H9 (cell line): ENCODE measurements at regions not wholly inside any gene's neighbourhood (a gene's known extent, or its start where the extent isn't known, plus 50 kb on each side); places are given as distances from the start of the nearest gene placed in this dataset.

ENCODE experiments used
- DNase-seq: peaks from one replicate; pipeline ENCODE4 v3.0.0-alpha.2; 2017
- H2AFZ ChIP-seq: one replicate; pipeline ENCODE4 v1.6.1; 2013; ENCODE audit warnings: mild to moderate bottlenecking, low read length, control low read depth, moderate library complexity
- H2AK5ac ChIP-seq: 2 replicates; pipeline ENCODE4 v1.6.1; 2013; ENCODE audit warnings: low read length, control low read depth, mixed read lengths; ENCODE audit not compliant: insufficient read length
- H2BK120ac ChIP-seq: one replicate; pipeline ENCODE4 v1.6.1; 2013; ENCODE audit warnings: low read depth, mild to moderate bottlenecking, low read length, control low read depth, inconsistent platforms; ENCODE audit not compliant: poor library complexity, severe bottlenecking
- H2BK12ac ChIP-seq: 2 replicates; pipeline ENCODE4 v1.6.1; 2013; ENCODE audit warnings: low read length, control low read depth, mixed read lengths, low read depth; ENCODE audit not compliant: insufficient read length
- H2BK15ac ChIP-seq: 2 replicates; pipeline ENCODE4 v1.6.1; 2013; ENCODE audit warnings: low read depth, low read length, control low read depth
- H2BK20ac ChIP-seq: one replicate; pipeline ENCODE4 v1.6.1; 2013; ENCODE audit warnings: low read depth, mild to moderate bottlenecking, low read length, control low read depth, inconsistent platforms; ENCODE audit not compliant: poor library complexity, severe bottlenecking
- H2BK5ac ChIP-seq: 2 replicates; pipeline ENCODE4 v1.6.1; 2013; ENCODE audit warnings: low read length, control low read depth, mixed read lengths; ENCODE audit not compliant: insufficient read length
- H3K14ac ChIP-seq: 2 replicates; pipeline ENCODE4 v1.6.1; 2013; ENCODE audit warnings: low read length, control low read depth; ENCODE audit not compliant: insufficient read depth
- H3K18ac ChIP-seq: 2 replicates; pipeline ENCODE4 v1.6.1; 2013; ENCODE audit warnings: low read depth, mild to moderate bottlenecking, mixed read lengths, low read length, control low read depth; ENCODE audit not compliant: insufficient read length
- H3K23ac ChIP-seq: 2 replicates; pipeline ENCODE4 v1.6.1; 2013; ENCODE audit warnings: low read length, control low read depth, mixed read lengths, low read depth; ENCODE audit not compliant: insufficient read length
- H3K23me2 ChIP-seq: 2 replicates; pipeline ENCODE4 v1.6.1; 2013; ENCODE audit warnings: low read depth, mild to moderate bottlenecking, mixed read lengths, low read length, control low read depth; ENCODE audit not compliant: insufficient read length, poor library complexity, severe bottlenecking
- H3K27ac ChIP-seq: 2 replicates; pipeline ENCODE4 v1.5.1; 2013; ENCODE audit warnings: low read length, control low read depth, mixed read lengths, low read depth; ENCODE audit not compliant: insufficient read length
- H3K27me3 ChIP-seq: 2 replicates; pipeline ENCODE4 v1.6.1; 2013; ENCODE audit warnings: low read length, control low read depth, inconsistent platforms; ENCODE audit not compliant: insufficient read depth
- H3K4ac ChIP-seq: 2 replicates; pipeline ENCODE4 v1.6.1; 2013; ENCODE audit warnings: low read depth, mild to moderate bottlenecking, control low read depth, inconsistent platforms, low read length, moderate library complexity
- H3K4me1 ChIP-seq: 2 replicates; pipeline ENCODE4 v1.6.1; 2013; ENCODE audit warnings: low read length, control low read depth, inconsistent platforms; ENCODE audit not compliant: insufficient read depth
- H3K4me2 ChIP-seq: 2 replicates; pipeline ENCODE4 v1.6.1; 2013; ENCODE audit warnings: low read length, control low read depth, mixed read lengths; ENCODE audit not compliant: insufficient read length, insufficient read depth
- H3K56ac ChIP-seq: 2 replicates; pipeline ENCODE4 v1.6.1; 2013; ENCODE audit warnings: low read depth, mild to moderate bottlenecking, mixed read lengths, low read length, control low read depth; ENCODE audit not compliant: insufficient read length
- H3K79me1 ChIP-seq: 2 replicates; pipeline ENCODE4 v1.6.1; 2013; ENCODE audit warnings: low read depth, mild to moderate bottlenecking, moderate library complexity, low read length, control low read depth, inconsistent platforms; ENCODE audit not compliant: insufficient read depth, poor library complexity, severe bottlenecking
- H3K79me2 ChIP-seq: 2 replicates; pipeline ENCODE4 v1.6.1; 2013; ENCODE audit warnings: low read length, control low read depth, inconsistent platforms; ENCODE audit not compliant: insufficient read depth
- H3K9ac ChIP-seq: 2 replicates; pipeline ENCODE4 v1.6.1; 2013; ENCODE audit warnings: low read length, control low read depth, mixed read lengths; ENCODE audit not compliant: insufficient read length; ENCODE audit errors: extremely low read depth
- H3K9me3 ChIP-seq: one replicate; pipeline ENCODE4 v1.6.1; 2013; ENCODE audit warnings: low read depth, low read length, inconsistent platforms; ENCODE audit not compliant: control insufficient read depth
- H3T11ph ChIP-seq: one replicate; pipeline ENCODE4 v1.6.1; 2013; ENCODE audit warnings: mild to moderate bottlenecking, low read length, control low read depth, inconsistent platforms
- H4K20me1 ChIP-seq: one replicate; pipeline ENCODE4 v1.6.1; 2013; ENCODE audit not compliant: control insufficient read depth, insufficient read length, insufficient read depth
- H4K5ac ChIP-seq: 2 replicates; pipeline ENCODE4 v1.6.1; 2013; ENCODE audit warnings: low read depth, mild to moderate bottlenecking, mixed read lengths, low read length, control low read depth; ENCODE audit not compliant: insufficient read length
- H4K8ac ChIP-seq: replicated peaks from 2 replicates; pipeline ENCODE4 v1.6.1; 2013; ENCODE audit warnings: low read length, control low read depth, mixed read lengths, low read depth; ENCODE audit not compliant: insufficient read length
- H4K91ac ChIP-seq: 2 replicates; pipeline ENCODE4 v1.6.1; 2013; ENCODE audit warnings: low read depth, mild to moderate bottlenecking, moderate library complexity, mixed read lengths, low read length, control low read depth; ENCODE audit not compliant: insufficient read length
- H3K27ac Mint-ChIP-seq, 3 experiments: 2 replicates in 2 of 3; 3 replicates in 1 of 3; pipeline ENCODE4 v1.8.0; 2020 to 2021; ENCODE audit warnings: mixed read lengths in 3 of 3, mild to moderate bottlenecking in 1 of 3, moderate library complexity in 1 of 3
- H3K27me3 Mint-ChIP-seq: 2 replicates; pipeline ENCODE4 v1.8.0; 2021; ENCODE audit warnings: low read depth, mild to moderate bottlenecking, moderate library complexity, mixed read lengths
- H3K36me3 Mint-ChIP-seq, 3 experiments: 2 replicates in 2 of 3; 3 replicates in 1 of 3; pipeline ENCODE4 v1.8.0; 2020 to 2021; ENCODE audit warnings: low read depth in 3 of 3, mixed read lengths in 3 of 3; ENCODE audit not compliant: insufficient read depth in 1 of 3
- H3K4me1 Mint-ChIP-seq, 2 experiments: 2 replicates each; pipeline ENCODE4 v1.8.0; 2020; ENCODE audit warnings: mixed read lengths in 2 of 2
- H3K4me3 Mint-ChIP-seq, 2 experiments: 2 replicates in 1 of 2; 3 replicates in 1 of 2; pipeline ENCODE4 v1.8.0; 2020 to 2021; ENCODE audit warnings: mild to moderate bottlenecking in 2 of 2, mixed read lengths in 2 of 2, moderate library complexity in 1 of 2
- H3K9me3 Mint-ChIP-seq, 2 experiments: 2 replicates in 1 of 2; 3 replicates in 1 of 2; pipeline ENCODE4 v1.8.0; 2020; ENCODE audit warnings: mild to moderate bottlenecking in 2 of 2, mixed read lengths in 2 of 2, moderate library complexity in 1 of 2
- WGBS: extraction: QIAGEN DNeasy Blood & Tissue Kit; methylation state at CpG from one replicate; pipeline ENCODE4 v1.1.7; 2013; ENCODE audit warnings: missing lambda C conversion rate, low lambda C conversion rate, mixed read lengths; ENCODE audit not compliant: insufficient read length; ENCODE audit errors: extremely low coverage; 5-methylcytosine and 5-hydroxymethylcytosine counted together
- TF ChIP-seq, protein P1 (sequence below): fragments of 200-600 bp; sonication (generic); conservative IDR thresholded peaks from 3 replicates; pipeline ENCODE4 v1.8.0; 2021; ENCODE audit warnings: antibody characterized with exemption, mild to moderate bottlenecking

DNA sequence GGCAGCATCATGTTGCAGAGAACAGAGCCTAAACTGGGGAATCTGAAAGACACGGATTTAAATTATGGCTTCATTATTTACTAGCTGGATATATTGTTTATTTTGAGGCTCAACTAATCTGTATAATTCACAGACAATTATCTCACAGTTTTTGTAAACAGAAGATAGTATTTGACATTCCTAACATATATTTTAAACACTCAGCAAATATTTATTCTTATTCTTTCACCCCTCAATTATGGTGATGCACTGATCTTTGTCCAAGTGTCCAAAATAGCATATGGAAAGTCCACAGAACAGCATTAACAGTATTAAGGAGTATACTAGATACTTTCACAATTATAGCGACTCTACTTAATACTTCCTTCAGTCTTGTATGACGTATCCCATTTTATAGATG, 257.0 kb downstream of the ADGRG6 start:
- no peak overlapping the region for H2BK120ac ChIP-seq
- H3K4ac ChIP-seq = no peak overlapping the region
- no peaks in the 10 kb centered on the region for H3K23me2 ChIP-seq
- H2BK15ac ChIP-seq = no peak overlapping the region
- H3K79me1 ChIP-seq = no peaks in the 10 kb centered on the region
- no peak overlapping the region for H4K91ac ChIP-seq
- H3K27me3 Mint-ChIP-seq = no peaks in the 10 kb centered on the region
- H2BK12ac ChIP-seq = no peak overlapping the region
- H3K18ac ChIP-seq = no peak overlapping the region
- no peak for DNase-seq
- H3K27me3 ChIP-seq = no peaks in the 10 kb centered on the region
- no peak overlapping the region for H4K8ac ChIP-seq
- no peaks in the 10 kb centered on the region for H3K9me3 ChIP-seq
- no peak overlapping the region for H3K27ac Mint-ChIP-seq
- no peaks in the 10 kb centered on the region for H3K79me2 ChIP-seq
- H3K4me1 ChIP-seq = peaks cover 3% of the 10 kb centered on the region; the same call in 1 of the 2 replicates
- H2AFZ ChIP-seq = no peak overlapping the region
- H2BK5ac ChIP-seq = no peak overlapping the region
- H3K4me1 Mint-ChIP-seq = peaks cover 6% of the 10 kb centered on the region in 2 experiments
- H3T11ph ChIP-seq = no peak overlapping the region
- H3K9ac ChIP-seq = no peak overlapping the region
- no peak overlapping the region for H3K27ac ChIP-seq
- H3K23ac ChIP-seq = no peak overlapping the region
- H3K14ac ChIP-seq = no peak overlapping the region
- H3K4me2 ChIP-seq = no peak overlapping the region
- TF ChIP-seq, protein P1, sequence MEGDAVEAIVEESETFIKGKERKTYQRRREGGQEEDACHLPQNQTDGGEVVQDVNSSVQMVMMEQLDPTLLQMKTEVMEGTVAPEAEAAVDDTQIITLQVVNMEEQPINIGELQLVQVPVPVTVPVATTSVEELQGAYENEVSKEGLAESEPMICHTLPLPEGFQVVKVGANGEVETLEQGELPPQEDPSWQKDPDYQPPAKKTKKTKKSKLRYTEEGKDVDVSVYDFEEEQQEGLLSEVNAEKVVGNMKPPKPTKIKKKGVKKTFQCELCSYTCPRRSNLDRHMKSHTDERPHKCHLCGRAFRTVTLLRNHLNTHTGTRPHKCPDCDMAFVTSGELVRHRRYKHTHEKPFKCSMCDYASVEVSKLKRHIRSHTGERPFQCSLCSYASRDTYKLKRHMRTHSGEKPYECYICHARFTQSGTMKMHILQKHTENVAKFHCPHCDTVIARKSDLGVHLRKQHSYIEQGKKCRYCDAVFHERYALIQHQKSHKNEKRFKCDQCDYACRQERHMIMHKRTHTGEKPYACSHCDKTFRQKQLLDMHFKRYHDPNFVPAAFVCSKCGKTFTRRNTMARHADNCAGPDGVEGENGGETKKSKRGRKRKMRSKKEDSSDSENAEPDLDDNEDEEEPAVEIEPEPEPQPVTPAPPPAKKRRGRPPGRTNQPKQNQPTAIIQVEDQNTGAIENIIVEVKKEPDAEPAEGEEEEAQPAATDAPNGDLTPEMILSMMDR = no peak
- no peak overlapping the region for H3K4me3 Mint-ChIP-seq
- H4K20me1 ChIP-seq = no peaks in the 10 kb centered on the region
- H3K36me3 Mint-ChIP-seq = no peaks in the 10 kb centered on the region
- WGBS = no CpG with 5 or more reads among the region's 3 CpGs
- no peak overlapping the region for H3K56ac ChIP-seq
- peaks cover 0 to 4% of the 10 kb centered on the region in 2 experiments; a peak in 2 of 5 replicates for H3K9me3 Mint-ChIP-seq
- no peak overlapping the region for H4K5ac ChIP-seq
- H2AK5ac ChIP-seq = no peak overlapping the region
- H2BK20ac ChIP-seq = no peak overlapping the region
